GM23338 (cell line): ENCODE measurements at regions not wholly inside any gene's neighbourhood (a gene's known extent, or its start where the extent isn't known, plus 50 kb on each side); places are given as distances from the start of the nearest gene placed in this dataset.

Experiments
- ATAC-seq: fragments of 200-7000 bp; cut with Tn5 transposase; 3 replicates; pipeline ENCODE4 v1.9.1; 2020
- DNase-seq: peaks from one replicate; pipeline ENCODE4 v3.0.0-alpha.2; 2015; ENCODE audit warnings: low spot score
- H2AFZ ChIP-seq: fragments of 200-600 bp; sonication (generic); 2 replicates; pipeline ENCODE4 v1.8.0; 2016; ENCODE audit warnings: antibody characterized with exemption, mild to moderate bottlenecking, moderate library complexity
- H3F3A ChIP-seq: fragments of 200-600 bp; sonication (generic); replicated peaks from 2 replicates; pipeline ENCODE4 v1.8.0; 2017; ENCODE audit warnings: antibody characterized with exemption, mixed run types, low read depth
- H3K27ac ChIP-seq: fragments of 200-600 bp; sonication (generic); 2 replicates; pipeline ENCODE4 v1.6.1; 2016; ENCODE audit warnings: low read depth
- H3K27me3 ChIP-seq: fragments of 200-600 bp; sonication (generic); 2 replicates; pipeline ENCODE4 v1.8.0; 2016; ENCODE audit warnings: mild to moderate bottlenecking, mixed run types, moderate library complexity; ENCODE audit not compliant: insufficient read depth
- H3K36me3 ChIP-seq: fragments of 200-600 bp; sonication (generic); 2 replicates; pipeline ENCODE4 v1.8.0; 2016; ENCODE audit warnings: mild to moderate bottlenecking; ENCODE audit not compliant: insufficient read depth
- H3K4me1 ChIP-seq: fragments of 200-600 bp; sonication (generic); 2 replicates; pipeline ENCODE4 v1.8.0; 2016; ENCODE audit warnings: mild to moderate bottlenecking, moderate library complexity; ENCODE audit not compliant: insufficient read depth
- H3K4me2 ChIP-seq: fragments of 200-600 bp; sonication (generic); 2 replicates; pipeline ENCODE4 v1.7.1; 2017; ENCODE audit warnings: mixed run types
- H3K4me3 ChIP-seq: fragments of 200-600 bp; sonication (generic); 2 replicates; pipeline ENCODE4 v1.6.1; 2016; ENCODE audit warnings: mixed run types
- H3K79me2 ChIP-seq: fragments of 200-600 bp; sonication (generic); replicated peaks from 2 replicates; pipeline ENCODE4 v1.8.0; 2017; ENCODE audit warnings: mild to moderate bottlenecking; ENCODE audit not compliant: insufficient read depth
- H3K9me2 ChIP-seq: fragments of 200-600 bp; sonication (generic); 2 replicates; pipeline ENCODE4 v1.8.0; 2017; ENCODE audit not compliant: insufficient read depth
- H4K20me1 ChIP-seq: fragments of 200-600 bp; sonication (generic); replicated peaks from 2 replicates; pipeline ENCODE4 v1.8.0; 2017; ENCODE audit warnings: mild to moderate bottlenecking; ENCODE audit not compliant: insufficient read depth
- H3K27ac Mint-ChIP-seq: 2 replicates; pipeline ENCODE4 v1.8.0; 2020; ENCODE audit warnings: inconsistent platforms, mild to moderate bottlenecking, moderate library complexity, mixed read lengths
- H3K27me3 Mint-ChIP-seq: 3 replicates; pipeline ENCODE4 v1.8.0; 2022; ENCODE audit warnings: low read depth, mild to moderate bottlenecking, moderate library complexity, mixed read lengths, inconsistent platforms; ENCODE audit not compliant: insufficient read depth, poor library complexity
- H3K36me3 Mint-ChIP-seq: 3 replicates; pipeline ENCODE4 v1.8.0; 2021; ENCODE audit warnings: low read depth, mild to moderate bottlenecking, inconsistent platforms, moderate library complexity, mixed read lengths
- H3K4me1 Mint-ChIP-seq: 3 replicates; pipeline ENCODE4 v1.8.0; 2020; ENCODE audit warnings: mild to moderate bottlenecking, inconsistent platforms, mixed read lengths
- H3K4me3 Mint-ChIP-seq: 3 replicates; pipeline ENCODE4 v1.8.0; 2021; ENCODE audit warnings: moderate library complexity, mild to moderate bottlenecking, inconsistent platforms, mixed read lengths
- H3K9me3 Mint-ChIP-seq: 3 replicates; pipeline ENCODE4 v1.8.0; 2020; ENCODE audit warnings: moderate library complexity, mild to moderate bottlenecking, inconsistent platforms, mixed read lengths
- CREB1 ChIP-seq: fragments of 250-450 bp; sonication (Bioruptor Pico); IDR thresholded peaks from 2 replicates; pipeline ENCODE4 v1.5.0; 2020; ENCODE audit warnings: low read depth, mild to moderate bottlenecking, moderate library complexity
- EZH2 ChIP-seq: fragments of 200-600 bp; sonication (generic); IDR thresholded peaks from one replicate; pipeline ENCODE4 v1.8.0; 2017; ENCODE audit warnings: antibody characterized with exemption, mild to moderate bottlenecking, low read depth; ENCODE audit not compliant: unreplicated experiment
- NANOG ChIP-seq: IDR thresholded peaks from 2 replicates; pipeline ENCODE4 v1.6.1; 2016; ENCODE audit warnings: antibody characterized with exemption, borderline replicate concordance
- ZNF114 ChIP-seq: fragments of 250-450 bp; sonication (Bioruptor Pico); IDR thresholded peaks from 2 replicates; pipeline ENCODE4 v1.5.0; 2020; ENCODE audit warnings: mild to moderate bottlenecking, moderate library complexity
- ZNF331 ChIP-seq: fragments of 250-450 bp; sonication (Bioruptor Pico); IDR thresholded peaks from 2 replicates; pipeline ENCODE4 v1.5.0; 2020; ENCODE audit warnings: low read depth, mild to moderate bottlenecking, moderate library complexity
- TF ChIP-seq, protein P1 (sequence below), 2 experiments: fragments of 200-600 bp in 1 of 2; sonication (generic) in 1 of 2; conservative IDR thresholded peaks; 2 replicates each; pipeline versions ENCODE4 v1.5.1 to v1.6.1; 2016 to 2017; ENCODE audit warnings: antibody characterized with exemption in 2 of 2, low read depth in 2 of 2, mild to moderate bottlenecking in 2 of 2, moderate library complexity in 1 of 2
- TF ChIP-seq, protein P2 (sequence below): fragments of 250-450 bp; sonication (Bioruptor Pico); IDR thresholded peaks from 2 replicates; pipeline ENCODE4 v1.5.0; 2020; ENCODE audit warnings: mild to moderate bottlenecking, moderate library complexity

DNA sequence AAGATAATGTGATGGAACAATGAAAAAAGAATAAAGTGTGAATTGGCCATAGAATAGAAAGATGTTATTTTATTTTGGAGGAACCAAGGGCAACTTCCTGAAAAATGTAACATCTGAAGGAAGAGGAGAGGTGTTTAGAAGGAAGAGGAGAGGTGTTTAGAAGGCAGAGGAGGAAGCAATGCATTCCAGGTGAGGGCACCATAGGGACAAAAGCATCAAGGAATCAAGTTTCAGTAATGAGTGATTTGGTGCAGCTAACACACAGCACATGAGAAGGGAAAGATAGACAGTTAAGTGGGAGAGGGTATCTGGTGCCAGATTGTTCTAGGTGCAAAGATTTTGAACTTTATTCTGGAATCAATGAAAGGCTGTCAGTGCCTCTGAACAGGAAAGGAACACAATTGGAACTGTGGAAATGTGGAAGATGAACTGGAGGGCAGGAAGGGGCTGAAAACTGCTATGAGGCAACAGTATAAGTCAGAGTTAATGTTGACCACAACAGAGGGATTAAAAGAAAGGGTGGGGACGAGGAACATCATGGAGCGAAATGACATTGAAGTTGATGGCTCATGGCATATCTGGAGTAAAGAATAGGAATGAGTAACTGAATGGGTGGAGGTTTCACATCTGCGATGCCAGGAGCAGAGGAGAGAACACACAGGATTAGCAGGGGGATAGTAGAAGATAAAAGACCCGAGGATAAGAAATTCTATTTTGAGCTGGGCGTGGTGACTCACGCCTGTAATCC, 326.6 kb downstream of the LRIG3 start:
- Histone ChIP-seq H3K4me2 (no peak overlapping the region), H3F3A (no peaks in the 10 kb centered on the region), H3K4me1 (no peaks in the 10 kb centered on the region), H3K27ac (no peak overlapping the region), H3K27me3 (no peaks in the 10 kb centered on the region), H3K9me2 (no peaks in the 10 kb centered on the region), H2AFZ (peak overlapping the region; percentile 66; the same call in 1 of the 2 replicates), H3K4me3 (no peak overlapping the region), H3K79me2 (no peaks in the 10 kb centered on the region), H3K36me3 (no peaks in the 10 kb centered on the region), H4K20me1 (no peaks in the 10 kb centered on the region)
- H3K4me1 Mint-ChIP-seq: no peaks in the 10 kb centered on the region
- no peak overlapping the region for H3K4me3 Mint-ChIP-seq
- no peak overlapping the region for H3K27ac Mint-ChIP-seq
- no peak for TF ChIP-seq ZNF114 (CRISPR knock-in tag)
- TF ChIP-seq, protein P1, sequence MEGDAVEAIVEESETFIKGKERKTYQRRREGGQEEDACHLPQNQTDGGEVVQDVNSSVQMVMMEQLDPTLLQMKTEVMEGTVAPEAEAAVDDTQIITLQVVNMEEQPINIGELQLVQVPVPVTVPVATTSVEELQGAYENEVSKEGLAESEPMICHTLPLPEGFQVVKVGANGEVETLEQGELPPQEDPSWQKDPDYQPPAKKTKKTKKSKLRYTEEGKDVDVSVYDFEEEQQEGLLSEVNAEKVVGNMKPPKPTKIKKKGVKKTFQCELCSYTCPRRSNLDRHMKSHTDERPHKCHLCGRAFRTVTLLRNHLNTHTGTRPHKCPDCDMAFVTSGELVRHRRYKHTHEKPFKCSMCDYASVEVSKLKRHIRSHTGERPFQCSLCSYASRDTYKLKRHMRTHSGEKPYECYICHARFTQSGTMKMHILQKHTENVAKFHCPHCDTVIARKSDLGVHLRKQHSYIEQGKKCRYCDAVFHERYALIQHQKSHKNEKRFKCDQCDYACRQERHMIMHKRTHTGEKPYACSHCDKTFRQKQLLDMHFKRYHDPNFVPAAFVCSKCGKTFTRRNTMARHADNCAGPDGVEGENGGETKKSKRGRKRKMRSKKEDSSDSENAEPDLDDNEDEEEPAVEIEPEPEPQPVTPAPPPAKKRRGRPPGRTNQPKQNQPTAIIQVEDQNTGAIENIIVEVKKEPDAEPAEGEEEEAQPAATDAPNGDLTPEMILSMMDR (conservative IDR thresholded peaks at IDR 0.05; ENCODE audit: low read depth in 2 of 2): peak in 1 of 2 experiments; percentile 15; a peak in 2 of 4 replicates
- DNase-seq (no peak), ATAC-seq (no peak; the same call in 2 of the 3 replicates)
- no peaks in the 10 kb centered on the region for H3K9me3 Mint-ChIP-seq
- no peaks in the 10 kb centered on the region for H3K27me3 Mint-ChIP-seq
- H3K36me3 Mint-ChIP-seq: no peaks in the 10 kb centered on the region

DNA sequence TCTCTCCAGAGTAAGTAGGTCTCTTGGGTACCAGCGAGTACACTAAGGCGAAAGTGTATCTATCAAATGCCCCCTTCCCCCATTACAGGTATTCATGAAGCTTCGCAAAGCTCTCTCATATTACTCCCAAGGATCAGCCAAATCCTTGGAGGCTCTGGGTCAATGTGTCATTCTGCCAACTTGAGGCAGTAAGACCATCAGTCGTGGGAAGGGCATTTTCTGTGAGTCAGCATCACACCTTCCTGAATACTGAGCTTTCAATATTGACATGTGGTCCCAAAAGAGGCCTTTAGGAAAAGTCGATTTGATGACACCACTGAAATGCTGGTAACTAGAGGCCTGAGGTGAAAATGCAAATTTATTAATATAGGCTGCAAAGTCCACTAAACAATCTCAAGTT, 323.9 kb downstream of the LRIG3 start:
- no peak overlapping the region for H3K27ac Mint-ChIP-seq
- ATAC-seq: no peak
- no peaks in the 10 kb centered on the region for H3K36me3 Mint-ChIP-seq
- TF ChIP-seq ZNF114 (CRISPR knock-in tag) (no peak), CREB1 (no peak), NANOG (no peak), EZH2 (no peak), ZNF331 (CRISPR knock-in tag) (no peak)
- TF ChIP-seq, protein P1 (conservative IDR thresholded peaks at IDR 0.05; ENCODE audit: low read depth in 2 of 2): no peak
- TF ChIP-seq, protein P2, sequence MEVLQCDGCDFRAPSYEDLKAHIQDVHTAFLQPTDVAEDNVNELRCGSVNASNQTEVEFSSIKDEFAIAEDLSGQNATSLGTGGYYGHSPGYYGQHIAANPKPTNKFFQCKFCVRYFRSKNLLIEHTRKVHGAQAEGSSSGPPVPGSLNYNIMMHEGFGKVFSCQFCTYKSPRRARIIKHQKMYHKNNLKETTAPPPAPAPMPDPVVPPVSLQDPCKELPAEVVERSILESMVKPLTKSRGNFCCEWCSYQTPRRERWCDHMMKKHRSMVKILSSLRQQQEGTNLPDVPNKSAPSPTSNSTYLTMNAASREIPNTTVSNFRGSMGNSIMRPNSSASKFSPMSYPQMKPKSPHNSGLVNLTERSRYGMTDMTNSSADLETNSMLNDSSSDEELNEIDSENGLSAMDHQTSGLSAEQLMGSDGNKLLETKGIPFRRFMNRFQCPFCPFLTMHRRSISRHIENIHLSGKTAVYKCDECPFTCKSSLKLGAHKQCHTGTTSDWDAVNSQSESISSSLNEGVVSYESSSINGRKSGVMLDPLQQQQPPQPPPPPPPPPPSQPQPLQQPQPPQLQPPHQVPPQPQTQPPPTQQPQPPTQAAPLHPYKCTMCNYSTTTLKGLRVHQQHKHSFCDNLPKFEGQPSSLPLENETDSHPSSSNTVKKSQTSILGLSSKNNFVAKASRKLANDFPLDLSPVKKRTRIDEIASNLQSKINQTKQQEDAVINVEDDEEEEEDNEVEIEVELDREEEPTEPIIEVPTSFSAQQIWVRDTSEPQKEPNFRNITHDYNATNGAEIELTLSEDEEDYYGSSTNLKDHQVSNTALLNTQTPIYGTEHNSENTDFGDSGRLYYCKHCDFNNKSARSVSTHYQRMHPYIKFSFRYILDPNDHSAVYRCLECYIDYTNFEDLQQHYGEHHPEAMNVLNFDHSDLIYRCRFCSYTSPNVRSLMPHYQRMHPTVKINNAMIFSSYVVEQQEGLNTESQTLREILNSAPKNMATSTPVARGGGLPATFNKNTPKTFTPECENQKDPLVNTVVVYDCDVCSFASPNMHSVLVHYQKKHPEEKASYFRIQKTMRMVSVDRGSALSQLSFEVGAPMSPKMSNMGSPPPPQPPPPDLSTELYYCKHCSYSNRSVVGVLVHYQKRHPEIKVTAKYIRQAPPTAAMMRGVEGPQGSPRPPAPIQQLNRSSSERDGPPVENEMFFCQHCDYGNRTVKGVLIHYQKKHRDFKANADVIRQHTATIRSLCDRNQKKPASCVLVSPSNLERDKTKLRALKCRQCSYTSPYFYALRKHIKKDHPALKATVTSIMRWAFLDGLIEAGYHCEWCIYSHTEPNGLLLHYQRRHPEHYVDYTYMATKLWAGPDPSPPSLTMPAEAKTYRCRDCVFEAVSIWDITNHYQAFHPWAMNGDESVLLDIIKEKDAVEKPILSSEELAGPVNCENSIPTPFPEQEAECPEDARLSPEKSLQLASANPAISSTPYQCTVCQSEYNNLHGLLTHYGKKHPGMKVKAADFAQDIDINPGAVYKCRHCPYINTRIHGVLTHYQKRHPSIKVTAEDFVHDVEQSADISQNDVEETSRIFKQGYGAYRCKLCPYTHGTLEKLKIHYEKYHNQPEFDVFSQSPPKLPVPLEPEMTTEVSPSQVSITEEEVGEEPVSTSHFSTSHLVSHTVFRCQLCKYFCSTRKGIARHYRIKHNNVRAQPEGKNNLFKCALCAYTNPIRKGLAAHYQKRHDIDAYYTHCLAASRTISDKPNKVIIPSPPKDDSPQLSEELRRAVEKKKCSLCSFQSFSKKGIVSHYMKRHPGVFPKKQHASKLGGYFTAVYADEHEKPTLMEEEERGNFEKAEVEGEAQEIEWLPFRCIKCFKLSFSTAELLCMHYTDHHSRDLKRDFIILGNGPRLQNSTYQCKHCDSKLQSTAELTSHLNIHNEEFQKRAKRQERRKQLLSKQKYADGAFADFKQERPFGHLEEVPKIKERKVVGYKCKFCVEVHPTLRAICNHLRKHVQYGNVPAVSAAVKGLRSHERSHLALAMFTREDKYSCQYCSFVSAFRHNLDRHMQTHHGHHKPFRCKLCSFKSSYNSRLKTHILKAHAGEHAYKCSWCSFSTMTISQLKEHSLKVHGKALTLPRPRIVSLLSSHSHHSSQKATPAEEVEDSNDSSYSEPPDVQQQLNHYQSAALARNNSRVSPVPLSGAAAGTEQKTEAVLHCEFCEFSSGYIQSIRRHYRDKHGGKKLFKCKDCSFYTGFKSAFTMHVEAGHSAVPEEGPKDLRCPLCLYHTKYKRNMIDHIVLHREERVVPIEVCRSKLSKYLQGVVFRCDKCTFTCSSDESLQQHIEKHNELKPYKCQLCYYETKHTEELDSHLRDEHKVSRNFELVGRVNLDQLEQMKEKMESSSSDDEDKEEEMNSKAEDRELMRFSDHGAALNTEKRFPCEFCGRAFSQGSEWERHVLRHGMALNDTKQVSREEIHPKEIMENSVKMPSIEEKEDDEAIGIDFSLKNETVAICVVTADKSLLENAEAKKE (CRISPR knock-in tag): no peak

More for the DNA sequence above, 323.9 kb downstream of the LRIG3 start:
- no peaks in the 10 kb centered on the region for H3K36me3 ChIP-seq
- H3K4me3 ChIP-seq: no peak overlapping the region
- H2AFZ ChIP-seq: no peak overlapping the region
- Mint-ChIP-seq H3K27me3 (no peaks in the 10 kb centered on the region), H3K4me3 (no peak overlapping the region), H3K4me1 (no peaks in the 10 kb centered on the region), H3K9me3 (no peaks in the 10 kb centered on the region)
- H3K79me2 ChIP-seq: no peaks in the 10 kb centered on the region
- H3K4me1 ChIP-seq: no peaks in the 10 kb centered on the region
- H3K27me3 ChIP-seq: no peaks in the 10 kb centered on the region
- no peak overlapping the region for H3K27ac ChIP-seq
- no peaks in the 10 kb centered on the region for H3K9me2 ChIP-seq
- no peak overlapping the region for H3K4me2 ChIP-seq
- no peaks in the 10 kb centered on the region for H4K20me1 ChIP-seq
- H3F3A ChIP-seq: no peaks in the 10 kb centered on the region
- no peak for DNase-seq
